ENCODE measurements at regions not wholly inside any gene's neighbourhood (a gene's known extent, or its start where the extent isn't known, plus 50 kb on each side); places are given as distances from the start of the nearest gene placed in this dataset.
"Not testable (repeated sequence)": the region's sequence is repeated elsewhere in the genome, so short reads cannot be mapped to it uniquely, and the experiment has no call there.

- in situ Hi-C loops (cut with HindIII; ENCODE audit: low sequenced_read_pairs); H3K4me3 ChIP-seq (ENCODE audit: low read depth, low read length); DNase-seq (ENCODE audit: low read depth, low spot score): not testable (repeated sequence)
Measured at GRCh38 chr6:26830992-26831391, 171.4 kb upstream of the ZNF322 start.

GRCh38 chr6:26835707-26836106 lies 176.2 kb upstream of the ZNF322 start:
- DNase-seq (ENCODE audit: low read depth, low spot score); in situ Hi-C loops (cut with HindIII; ENCODE audit: low sequenced_read_pairs); H3K4me3 ChIP-seq (ENCODE audit: low read depth, low read length): not testable (repeated sequence)

- DNase-seq (ENCODE audit: low read depth, low spot score); in situ Hi-C loops (cut with HindIII; ENCODE audit: low sequenced_read_pairs); H3K4me3 ChIP-seq (ENCODE audit: low read depth, low read length): not testable (repeated sequence)
Measured at GRCh38 chr6:26836657-26837056, 177.1 kb upstream of the ZNF322 start.

- in situ Hi-C loops (cut with HindIII; ENCODE audit: low sequenced_read_pairs); H3K4me3 ChIP-seq (ENCODE audit: low read depth, low read length); DNase-seq (ENCODE audit: low read depth, low spot score): not testable (repeated sequence)
Measured at GRCh38 chr6:26844823-26845222, 185.3 kb upstream of the ZNF322 start.

GRCh38 chr6:26857289-26857688 lies 197.7 kb upstream of the ZNF322 start:
- DNase-seq (ENCODE audit: low read depth, low spot score); in situ Hi-C loops (cut with HindIII; ENCODE audit: low sequenced_read_pairs); H3K4me3 ChIP-seq (ENCODE audit: low read depth, low read length): not testable (repeated sequence)

GRCh38 chr6:26859067-26859770 lies 199.7 kb upstream of the ZNF322 start:
- DNase-seq (ENCODE audit: low read depth, low spot score); H3K4me3 ChIP-seq (ENCODE audit: low read depth, low read length); in situ Hi-C loops (cut with HindIII; ENCODE audit: low sequenced_read_pairs): not testable (repeated sequence)

- in situ Hi-C loops (cut with HindIII; ENCODE audit: low sequenced_read_pairs); H3K4me3 ChIP-seq (ENCODE audit: low read depth, low read length); DNase-seq (ENCODE audit: low read depth, low spot score): not testable (repeated sequence)
Measured at GRCh38 chr6:26859771-26860163, 200.2 kb upstream of the ZNF322 start.

- in situ Hi-C loops (cut with HindIII; ENCODE audit: low sequenced_read_pairs); DNase-seq (ENCODE audit: low read depth, low spot score); H3K4me3 ChIP-seq (ENCODE audit: low read depth, low read length): not testable (repeated sequence)
Measured at GRCh38 chr6:26861913-26862312, 202.4 kb upstream of the ZNF322 start.

- H3K4me3 ChIP-seq (ENCODE audit: low read depth, low read length); DNase-seq (ENCODE audit: low read depth, low spot score); in situ Hi-C loops (cut with HindIII; ENCODE audit: low sequenced_read_pairs): not testable (repeated sequence)
Measured at GRCh38 chr6:26863641-26864040, 204.1 kb upstream of the ZNF322 start.

- in situ Hi-C loops (cut with HindIII; ENCODE audit: low sequenced_read_pairs); DNase-seq (ENCODE audit: low read depth, low spot score); H3K4me3 ChIP-seq (ENCODE audit: low read depth, low read length): not testable (repeated sequence)
Measured at GRCh38 chr6:26898785-26899184, 239.2 kb upstream of the ZNF322 start.

GRCh38 chr6:26924206-26924605 lies 264.7 kb upstream of the ZNF322 start:
- H3K4me3 ChIP-seq (ENCODE audit: low read depth, low read length); in situ Hi-C loops (cut with HindIII; ENCODE audit: low sequenced_read_pairs): not testable (repeated sequence)
- DNase-seq (ENCODE audit: low read depth, low spot score) = peak; percentile 51

GRCh38 chr6:26928190-26928589 lies 268.6 kb upstream of the ZNF322 start:
- H3K4me3 ChIP-seq (ENCODE audit: low read depth, low read length); DNase-seq (ENCODE audit: low read depth, low spot score); in situ Hi-C loops (cut with HindIII; ENCODE audit: low sequenced_read_pairs): not testable (repeated sequence)

GRCh38 chr6:26937258-26937657 lies 277.7 kb upstream of the ZNF322 start:
- H3K4me3 ChIP-seq (ENCODE audit: low read depth, low read length); DNase-seq (ENCODE audit: low read depth, low spot score); in situ Hi-C loops (cut with HindIII; ENCODE audit: low sequenced_read_pairs): not testable (repeated sequence)

GRCh38 chr6:26951211-26951610 lies 291.7 kb upstream of the ZNF322 start:
- H3K4me3 ChIP-seq (ENCODE audit: low read depth, low read length); in situ Hi-C loops (cut with HindIII; ENCODE audit: low sequenced_read_pairs): not testable (repeated sequence)

GRCh38 chr6:26956078-26956600 lies 291.4 kb upstream of the PRSS16 start:
- in situ Hi-C loops (cut with HindIII; ENCODE audit: low sequenced_read_pairs) = not testable (repeated sequence)
- peak overlapping the region; percentile 39 for H3K4me3 ChIP-seq (ENCODE audit: low read depth, low read length)
- DNase-seq (ENCODE audit: low read depth, low spot score) = peak; percentile 78

More at GRCh38 chr6:26951211-26951610, 291.7 kb upstream of the ZNF322 start:
- DNase-seq (ENCODE audit: low read depth, low spot score) = not testable (repeated sequence)

Measured in astrocyte of the spinal cord (primary cell).